AML-193 (cell line): ENCODE measurements at regions not wholly inside any gene's neighbourhood (a gene's known extent, or its start where the extent isn't known, plus 50 kb on each side); places are given as distances from the start of the nearest gene placed in this dataset.
"Not testable (repeated sequence)": the region's sequence is repeated elsewhere in the genome, so short reads cannot be mapped to it uniquely, and the experiment has no call there.

Experiments
- DNase-seq, 2 experiments: peaks; one replicate each; lab custom pipeline; 2025; lab: John Stamatoyannopoulos, UW

DNA sequence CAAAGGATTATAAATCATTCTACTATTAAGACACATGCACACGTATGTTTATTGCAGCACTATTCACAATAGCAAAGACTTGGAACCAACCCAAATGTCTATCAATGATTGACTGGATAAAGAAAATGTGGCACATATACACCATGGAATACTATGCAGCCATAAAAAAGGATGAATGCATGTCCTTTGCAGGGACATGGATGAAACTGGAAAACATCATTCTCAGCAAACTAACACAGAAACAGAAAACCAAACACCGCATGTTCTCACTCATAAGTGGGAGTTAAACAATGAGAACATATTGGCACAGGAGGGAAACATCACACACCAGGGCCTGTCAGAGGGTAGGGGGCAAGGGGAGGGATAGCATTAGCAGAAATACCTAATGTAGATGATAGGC lies 646.7 kb upstream of the ARRDC3 start:
- DNase-seq, result not testable (repeated sequence)

DNA sequence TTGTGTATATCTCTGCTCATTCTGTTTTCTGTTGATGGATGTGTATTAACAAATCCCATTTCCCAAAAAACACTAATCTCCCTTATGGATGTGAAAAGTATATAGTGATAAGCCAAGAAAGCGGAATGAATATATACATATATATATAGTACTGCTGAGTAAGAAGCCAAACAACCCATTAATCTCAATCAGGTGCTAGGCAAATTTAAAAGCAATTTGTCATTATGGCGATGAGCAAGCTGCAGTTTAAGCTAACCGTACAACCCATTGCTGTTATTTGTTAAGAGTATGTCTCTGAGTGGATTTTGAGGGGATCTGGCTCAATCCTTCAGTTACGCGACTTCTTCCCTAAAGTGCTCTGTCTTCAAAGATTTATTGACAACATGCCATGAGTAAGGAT lies 640.4 kb upstream of the ARRDC3 start:
- no peak for DNase-seq

DNA sequence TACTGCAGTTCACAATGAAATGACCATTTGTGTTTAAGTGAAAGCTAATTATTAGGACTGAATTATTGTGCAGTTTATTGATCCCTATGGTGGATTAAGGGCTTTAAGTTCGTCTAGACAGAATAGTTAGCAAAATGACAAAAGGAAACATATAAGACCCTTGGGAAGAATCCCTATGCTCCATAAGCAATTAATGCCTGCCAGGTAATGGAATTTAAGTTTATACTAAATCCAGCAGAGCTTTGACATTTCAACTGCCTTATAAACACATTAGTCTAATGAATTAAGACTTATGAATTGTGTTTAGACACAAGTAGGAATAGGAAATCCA lies 640.0 kb upstream of the ARRDC3 start:
- no peak for DNase-seq

DNA sequence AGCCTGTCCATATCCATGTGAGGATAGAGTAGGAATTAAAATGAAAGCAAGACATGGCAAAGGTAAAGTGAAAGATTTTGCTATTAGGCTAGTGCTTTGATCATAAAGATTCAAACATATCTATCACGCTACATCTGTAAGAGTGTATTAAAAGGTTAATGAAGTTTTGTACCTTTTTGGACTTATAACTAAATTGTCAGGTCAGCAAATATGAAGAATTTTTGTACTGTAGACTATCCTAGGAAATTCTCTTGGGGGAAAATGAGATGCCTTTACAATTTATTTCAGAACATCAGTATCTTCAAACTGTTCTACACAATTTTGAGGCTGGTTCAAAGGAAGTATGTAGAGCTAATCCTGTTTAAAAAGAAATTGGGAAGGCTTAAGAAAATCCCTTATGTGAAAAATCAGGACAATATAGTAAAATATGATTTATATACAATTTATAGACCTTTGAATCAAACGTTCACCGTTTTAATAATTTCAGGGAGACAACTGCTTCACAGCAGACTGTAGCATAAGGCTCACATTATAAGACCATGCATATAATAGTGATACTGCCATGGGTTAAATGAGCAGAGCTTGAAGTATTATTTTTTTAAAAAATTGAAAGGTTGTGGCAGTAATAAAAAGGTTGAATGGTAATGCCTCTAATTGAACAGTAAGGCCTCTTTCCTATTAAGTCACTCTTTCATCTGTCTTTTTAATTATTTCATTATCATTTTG lies 639.5 kb upstream of the ARRDC3 start:
- DNase-seq, result no peak

DNA sequence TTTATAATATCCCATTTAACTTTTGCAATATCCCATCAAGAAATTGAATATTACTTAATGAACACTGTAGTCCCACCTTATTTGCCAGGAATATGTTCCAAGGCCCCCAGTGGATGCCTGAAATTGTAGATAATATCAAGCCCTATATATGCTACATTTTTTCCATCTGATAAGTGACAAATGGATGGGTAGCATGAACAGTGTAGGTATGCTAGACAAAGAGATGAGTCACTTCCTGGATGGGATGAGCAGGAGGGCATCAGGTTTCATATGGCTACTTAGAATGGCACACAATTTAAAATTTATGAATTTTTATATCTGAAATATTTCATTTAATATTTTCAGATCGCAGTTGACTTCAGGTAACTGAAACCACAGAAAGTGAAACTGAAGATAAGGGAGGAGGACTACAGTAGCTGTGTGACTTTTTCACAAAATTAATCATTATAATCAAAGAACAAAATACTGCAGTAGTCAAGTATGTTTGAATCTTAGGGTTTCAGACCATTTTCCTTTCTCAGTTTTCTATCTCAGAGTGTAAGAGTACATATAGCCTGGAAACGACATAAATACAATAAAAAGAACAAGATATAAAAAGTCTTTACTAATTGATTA lies 636.4 kb upstream of the ARRDC3 start:
- no peak for DNase-seq

- no peak for DNase-seq
Observed at GRCh38 chr5:92017776-92018175, 634.7 kb upstream of the ARRDC3 start.

GRCh38 chr5:92011845-92012244 lies 628.7 kb upstream of the ARRDC3 start:
- not testable (repeated sequence) for DNase-seq

GRCh38 chr5:92003806-92004205 lies 620.7 kb upstream of the ARRDC3 start:
- DNase-seq, result no peak

DNA sequence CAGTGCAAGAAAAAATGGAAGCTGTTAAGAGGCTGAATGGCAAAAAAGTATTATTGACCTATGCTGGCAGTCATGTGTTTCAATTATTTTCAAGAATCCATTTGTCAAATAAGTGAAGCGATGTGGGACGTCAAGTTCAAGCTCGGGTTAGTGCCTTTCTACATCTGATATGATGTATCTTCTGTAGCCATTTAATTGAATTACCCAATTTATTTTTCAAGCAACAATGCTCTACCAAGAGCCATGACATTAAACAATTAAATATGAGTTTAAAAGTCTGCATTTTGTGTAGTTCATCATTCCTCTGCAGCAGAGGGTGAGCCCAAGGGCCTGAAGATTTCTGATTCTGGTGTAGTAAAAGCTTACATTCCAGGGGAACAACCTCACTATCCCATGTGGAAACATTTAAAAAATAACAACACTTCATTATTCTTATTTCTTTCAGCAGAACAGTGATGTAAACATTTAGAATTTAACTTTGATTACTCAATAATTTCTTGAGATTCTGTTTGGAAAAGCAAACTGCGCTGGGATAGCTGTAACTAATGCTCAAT lies 619.7 kb upstream of the ARRDC3 start:
- no peak for DNase-seq

DNA sequence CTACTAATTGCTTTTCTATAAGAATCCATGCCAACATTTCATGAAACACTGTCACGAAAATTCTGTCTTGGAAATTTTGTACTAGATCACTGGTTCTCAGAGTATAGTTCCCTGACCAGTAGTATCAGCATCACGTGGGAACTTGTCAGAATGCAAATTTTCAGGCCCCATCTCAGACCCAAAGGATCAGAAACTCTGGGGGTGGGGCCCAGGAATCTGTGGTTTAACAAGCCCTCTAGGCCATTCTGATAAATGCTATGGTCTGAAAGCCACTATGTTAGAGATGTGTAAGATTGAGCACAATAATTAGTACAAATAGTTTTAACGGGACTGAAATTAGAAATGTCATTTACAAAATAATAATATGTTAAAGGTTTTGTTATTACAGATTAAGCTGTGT lies 615.7 kb upstream of the ARRDC3 start:
- DNase-seq, result no peak

DNA sequence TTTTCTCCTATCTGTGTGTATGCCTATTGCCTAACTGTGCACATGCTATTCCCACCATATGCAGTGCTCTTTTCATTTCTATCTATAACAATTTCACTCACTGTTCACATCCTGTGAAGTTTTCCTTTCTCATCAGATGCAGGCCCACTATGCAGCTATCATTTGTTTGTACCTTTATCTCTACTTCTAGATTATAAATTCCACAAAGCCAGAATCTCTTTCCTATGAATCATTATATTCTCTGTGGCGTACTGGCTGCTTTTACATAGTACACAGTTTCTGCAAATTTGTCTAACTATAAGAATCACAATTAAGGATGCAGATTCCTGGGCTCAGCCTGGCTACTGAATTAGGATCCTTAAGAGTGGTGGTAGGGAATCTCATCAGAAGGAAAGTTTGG lies 600.8 kb upstream of the ARRDC3 start:
- DNase-seq, result no peak

GRCh38 chr5:91978221-91978882 lies 595.2 kb upstream of the ARRDC3 start:
- no peak for DNase-seq

DNA sequence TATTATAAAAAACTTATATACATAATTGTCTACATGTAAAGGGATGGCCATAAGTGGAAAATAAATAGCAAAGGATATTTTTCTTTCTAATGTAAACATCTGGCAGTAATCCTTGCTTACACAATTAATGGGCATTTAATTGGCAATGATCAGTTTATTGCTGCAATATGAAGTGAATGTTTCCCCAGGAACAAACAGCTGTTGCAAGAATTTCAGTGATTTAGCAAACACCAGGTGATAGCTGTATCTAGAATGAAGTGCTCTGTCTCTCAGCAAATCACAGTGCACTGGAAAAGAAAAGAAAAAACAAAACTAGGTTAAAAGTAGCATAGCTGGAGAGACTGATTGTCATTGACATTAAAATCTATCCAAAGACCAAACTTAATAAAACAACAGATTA lies 594.5 kb upstream of the ARRDC3 start:
- no peak for DNase-seq

DNA sequence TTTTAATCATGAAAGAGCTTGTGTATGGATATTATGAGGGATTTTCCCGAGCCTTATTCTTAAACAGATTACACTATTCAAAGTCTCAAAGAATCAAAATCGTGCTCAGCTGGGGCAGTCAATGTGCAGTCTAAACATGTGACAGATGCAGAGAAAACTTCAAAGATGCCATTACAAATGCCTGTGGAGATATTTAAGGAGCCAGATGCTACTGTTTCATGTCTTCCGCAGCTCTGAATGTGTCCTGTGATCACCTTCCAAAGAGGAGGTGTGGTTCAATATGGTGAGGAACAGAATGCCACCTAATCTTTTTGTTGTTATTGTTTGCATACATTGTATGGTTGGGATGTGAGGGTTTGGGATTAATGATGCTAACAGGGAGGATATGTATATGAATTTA lies 593.3 kb upstream of the ARRDC3 start:
- no peak for DNase-seq

DNA sequence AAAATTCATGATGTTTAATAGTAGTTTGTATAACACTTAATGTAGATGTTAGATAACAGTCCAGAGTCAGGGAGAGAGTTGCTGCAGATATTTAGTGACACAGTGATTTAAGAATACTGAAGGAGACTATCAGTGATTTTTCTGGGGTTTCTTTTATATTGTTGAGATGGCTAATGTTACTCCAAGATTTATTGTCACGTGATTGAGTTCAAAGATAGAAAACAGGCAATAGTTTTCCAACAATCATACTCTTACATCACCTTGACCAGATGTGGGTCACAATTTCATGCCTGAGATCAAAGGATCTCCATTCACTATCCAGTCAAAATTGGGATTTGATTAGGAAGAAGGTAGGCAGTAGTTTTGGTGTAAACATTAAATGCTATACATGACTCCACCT lies 580.0 kb upstream of the ARRDC3 start:
- DNase-seq, result no peak

DNA sequence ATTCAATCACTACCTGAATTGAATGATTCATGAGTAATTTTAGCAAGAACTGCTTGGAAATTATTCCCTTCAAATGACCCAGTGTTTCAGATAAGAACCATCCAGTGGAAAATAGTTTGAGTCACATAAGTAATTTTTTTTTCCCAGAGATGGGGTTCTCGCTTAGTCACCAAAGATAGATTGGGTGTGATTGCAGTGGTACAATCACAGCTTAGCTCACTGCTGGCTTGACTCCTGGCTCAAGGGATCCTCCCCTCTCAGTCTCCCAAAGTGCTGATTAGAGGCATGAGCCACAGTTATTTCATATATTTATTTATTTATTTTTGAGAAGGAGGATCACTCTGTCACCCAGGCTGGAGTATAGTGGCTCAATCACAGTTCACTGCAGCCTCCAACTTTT lies 574.5 kb upstream of the ARRDC3 start:
- DNase-seq, result no peak

- no peak for DNase-seq
Observed at GRCh38 chr5:91956738-91957137, 573.6 kb upstream of the ARRDC3 start.

GRCh38 chr5:91955610-91956009 lies 572.5 kb upstream of the ARRDC3 start:
- DNase-seq, result no peak

DNA sequence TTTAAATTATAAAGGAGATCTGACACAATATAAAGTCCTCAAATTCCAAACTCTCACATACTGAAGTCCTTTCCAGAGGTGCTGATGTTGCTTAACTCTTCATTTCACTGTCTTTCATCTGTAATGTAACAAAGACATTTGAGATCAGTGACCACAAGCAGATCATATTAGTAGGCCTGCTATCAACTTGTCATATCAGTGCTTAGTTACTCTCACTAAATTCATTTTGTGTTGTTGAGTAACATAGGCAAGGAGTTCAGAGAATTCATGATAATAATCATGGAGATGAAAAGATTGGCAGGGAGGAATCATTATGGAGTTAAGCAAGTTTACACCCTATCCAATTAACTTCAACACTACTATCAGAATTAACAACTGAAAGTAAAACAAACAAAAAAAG lies 571.0 kb upstream of the ARRDC3 start:
- DNase-seq, result no peak

DNA sequence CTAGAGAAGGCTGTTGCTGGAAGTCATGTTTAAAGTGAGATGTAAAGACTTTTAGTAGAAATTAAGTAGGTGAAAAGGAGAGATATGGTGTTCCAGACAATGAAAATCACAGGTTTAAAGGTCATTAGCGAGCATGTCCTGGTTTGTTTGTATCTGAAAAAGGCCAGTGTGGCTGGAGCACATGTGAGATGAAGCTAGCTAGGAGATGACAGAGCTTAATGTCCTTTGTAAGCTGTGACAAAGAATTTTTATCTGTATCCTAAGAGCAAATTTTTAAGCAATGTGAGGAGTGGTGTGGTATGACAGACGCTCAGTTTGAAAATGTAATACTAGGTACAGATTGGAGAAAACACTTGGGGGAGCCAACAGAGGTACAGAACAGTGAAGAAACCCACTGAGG lies 567.2 kb upstream of the ARRDC3 start:
- DNase-seq, result no peak

DNA sequence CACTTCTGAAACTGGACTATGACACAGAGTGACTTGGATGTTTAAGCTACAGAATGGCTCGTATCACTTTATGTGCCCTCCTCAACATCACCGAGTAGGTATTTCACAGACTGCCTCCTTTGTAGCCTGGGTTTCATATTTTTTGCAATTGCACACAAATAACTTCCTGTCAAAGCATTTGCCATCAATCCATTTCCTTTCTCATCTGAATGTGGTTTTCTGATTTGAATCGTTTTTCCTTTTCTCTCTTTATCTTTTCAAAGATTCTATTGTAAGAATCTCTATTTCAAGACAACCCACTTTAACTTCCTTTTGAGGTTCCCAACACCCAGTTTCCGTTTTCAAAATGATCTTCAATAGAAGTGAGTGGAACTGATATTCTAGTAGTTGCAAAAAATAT lies 563.8 kb upstream of the ARRDC3 start:
- DNase-seq, result no peak

GRCh38 chr5:91941588-91941987 lies 558.5 kb upstream of the ARRDC3 start:
- no peak for DNase-seq

DNA sequence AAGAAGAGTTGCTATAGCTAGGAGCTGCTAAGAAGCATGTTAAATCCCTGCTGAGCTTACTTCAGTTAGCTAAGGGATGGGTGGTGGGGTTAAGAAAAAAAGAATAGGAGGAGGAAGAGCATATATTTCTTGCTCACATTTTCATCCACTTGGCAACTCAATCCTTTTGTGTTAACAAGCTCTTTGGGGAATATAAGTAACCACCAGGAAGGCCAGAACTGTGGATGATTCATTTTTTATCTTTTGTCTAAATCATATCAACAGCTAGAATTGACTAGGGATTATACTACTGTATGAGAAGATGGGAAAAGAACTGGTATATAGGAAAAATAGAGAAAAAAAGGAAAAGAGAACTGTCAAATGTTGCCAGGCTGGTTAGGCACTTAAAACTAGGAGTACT lies 555.3 kb upstream of the ARRDC3 start:
- no peak for DNase-seq
